DOHH2 (cell line): ENCODE measurements at regions not wholly inside any gene's neighbourhood (a gene's known extent, or its start where the extent isn't known, plus 50 kb on each side); places are given as distances from the start of the nearest gene placed in this dataset.
A peak's percentile ranks its signal among the peaks of the same experiment; 100 is the strongest.
"Not testable (repeated sequence)": the region's sequence is repeated elsewhere in the genome, so short reads cannot be mapped to it uniquely, and the experiment has no call there.

Source experiments
- H3F3A ChIP-seq: fragments of 200-600 bp; sonication (generic), shearing (Covaris generic); 2 replicates; pipeline ENCODE4 v1.6.0; 2016; ENCODE audit warnings: antibody characterized with exemption, mild to moderate bottlenecking; ENCODE audit not compliant: control insufficient read depth, insufficient read depth
- H3K27ac ChIP-seq: fragments of 200-600 bp; sonication (generic); 2 replicates; pipeline ENCODE4 v1.5.1; 2014; ENCODE audit warnings: low read depth, mild to moderate bottlenecking, low read length, moderate library complexity
- H3K27me3 ChIP-seq: fragments of 200-600 bp; sonication (generic); 2 replicates; pipeline ENCODE4 v1.6.1; 2014; ENCODE audit warnings: mild to moderate bottlenecking, low read length, mixed read lengths; ENCODE audit not compliant: control insufficient read depth
- H3K36me3 ChIP-seq: fragments of 200-600 bp; sonication (generic); 2 replicates; pipeline ENCODE4 v1.6.1; 2014; ENCODE audit warnings: mild to moderate bottlenecking, low read length, moderate library complexity, mixed read lengths; ENCODE audit not compliant: control insufficient read depth
- H3K4me1 ChIP-seq: fragments of 200-600 bp; sonication (generic); 2 replicates; pipeline ENCODE4 v1.6.1; 2014; ENCODE audit warnings: mild to moderate bottlenecking, low read length, mixed read lengths; ENCODE audit not compliant: control insufficient read depth
- H3K4me2 ChIP-seq: fragments of 200-600 bp; sonication (generic); 2 replicates; pipeline ENCODE4 v1.6.0; 2014; ENCODE audit warnings: mild to moderate bottlenecking, low read length, moderate library complexity
- H3K4me3 ChIP-seq: fragments of 200-600 bp; sonication (generic); 2 replicates; pipeline ENCODE4 v1.5.1; 2014; ENCODE audit warnings: mild to moderate bottlenecking, low read length, mixed read lengths
- H3K79me2 ChIP-seq: fragments of 200-600 bp; sonication (generic); 2 replicates; pipeline ENCODE4 v1.6.1; 2014; ENCODE audit warnings: mild to moderate bottlenecking, low read length, mixed read lengths; ENCODE audit not compliant: control insufficient read depth
- H3K9me2 ChIP-seq: fragments of 200-600 bp; sonication (generic); replicated peaks from 2 replicates; pipeline ENCODE4 v1.6.1; 2014; ENCODE audit warnings: mild to moderate bottlenecking, low read length, mixed read lengths; ENCODE audit not compliant: control insufficient read depth
- H3K9me3 ChIP-seq: fragments of 200-600 bp; sonication (generic); 2 replicates; pipeline ENCODE4 v1.6.1; 2014; ENCODE audit warnings: antibody characterized with exemption, low read length, mixed read lengths; ENCODE audit not compliant: control insufficient read depth, insufficient read depth
- H4K20me1 ChIP-seq: fragments of 200-600 bp; sonication (generic); 2 replicates; pipeline ENCODE4 v1.6.0; 2014; ENCODE audit warnings: low read depth, mild to moderate bottlenecking, antibody characterized with exemption, low read length, moderate library complexity; ENCODE audit not compliant: control insufficient read depth, insufficient read depth
- EZH2phosphoT487 ChIP-seq: fragments of 200-600 bp; sonication (generic); IDR thresholded peaks from 2 replicates; pipeline ENCODE4 v1.6.1; 2017; ENCODE audit warnings: borderline replicate concordance, mild to moderate bottlenecking, antibody characterized with exemption, low read length, moderate library complexity, mixed read lengths
- TF ChIP-seq, protein P1 (sequence below): fragments of 200-600 bp; sonication (generic); IDR thresholded peaks from one replicate; pipeline ENCODE4 v1.5.1; 2014; ENCODE audit warnings: antibody characterized with exemption, mild to moderate bottlenecking, low read depth, low read length; ENCODE audit not compliant: poor library complexity, severe bottlenecking

DNA sequence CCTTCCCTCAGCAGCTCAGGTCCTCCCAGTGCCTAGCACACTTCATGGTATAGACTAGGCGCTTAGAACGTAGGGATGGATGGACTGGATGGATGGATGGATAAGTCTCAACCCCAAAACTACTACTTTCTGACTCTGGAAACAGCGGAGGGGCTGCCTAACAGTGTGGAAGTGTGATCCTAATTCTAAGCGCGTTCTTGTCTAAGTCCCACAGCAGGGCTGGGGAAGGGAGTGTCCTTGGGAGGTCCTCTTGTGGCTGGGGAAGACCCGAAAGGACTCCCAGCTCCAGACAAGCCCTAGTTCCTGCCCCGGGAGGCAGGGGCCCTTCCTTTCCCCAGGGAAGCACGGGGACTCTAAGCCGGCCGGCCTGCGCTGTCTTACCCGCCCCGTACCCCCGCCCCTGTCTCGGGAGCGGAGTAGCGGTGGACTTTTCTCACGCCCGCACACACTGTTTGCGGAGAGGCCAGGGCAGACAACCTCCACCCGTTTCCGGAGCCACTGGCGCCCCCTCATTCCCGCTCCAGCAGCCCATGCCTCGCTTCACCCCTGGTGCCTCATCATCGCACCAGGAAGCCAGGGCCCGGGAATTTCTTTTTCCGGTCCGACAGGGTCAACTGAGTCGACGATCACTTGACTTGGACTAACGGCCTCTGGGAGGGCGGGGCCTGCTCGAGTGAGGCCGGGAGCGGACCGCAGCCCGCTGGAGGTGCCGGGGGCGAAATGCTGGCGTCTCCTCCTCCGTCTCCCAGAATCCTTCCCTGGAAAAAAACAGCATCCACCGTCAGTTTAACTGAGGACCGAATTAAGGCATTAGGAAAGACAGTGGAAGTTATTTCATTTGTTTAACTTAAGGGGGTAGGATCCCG, 133.3 kb downstream of the TBC1D2B start:
- no peak overlapping the region for H3K27ac ChIP-seq
- TF ChIP-seq, protein P1, sequence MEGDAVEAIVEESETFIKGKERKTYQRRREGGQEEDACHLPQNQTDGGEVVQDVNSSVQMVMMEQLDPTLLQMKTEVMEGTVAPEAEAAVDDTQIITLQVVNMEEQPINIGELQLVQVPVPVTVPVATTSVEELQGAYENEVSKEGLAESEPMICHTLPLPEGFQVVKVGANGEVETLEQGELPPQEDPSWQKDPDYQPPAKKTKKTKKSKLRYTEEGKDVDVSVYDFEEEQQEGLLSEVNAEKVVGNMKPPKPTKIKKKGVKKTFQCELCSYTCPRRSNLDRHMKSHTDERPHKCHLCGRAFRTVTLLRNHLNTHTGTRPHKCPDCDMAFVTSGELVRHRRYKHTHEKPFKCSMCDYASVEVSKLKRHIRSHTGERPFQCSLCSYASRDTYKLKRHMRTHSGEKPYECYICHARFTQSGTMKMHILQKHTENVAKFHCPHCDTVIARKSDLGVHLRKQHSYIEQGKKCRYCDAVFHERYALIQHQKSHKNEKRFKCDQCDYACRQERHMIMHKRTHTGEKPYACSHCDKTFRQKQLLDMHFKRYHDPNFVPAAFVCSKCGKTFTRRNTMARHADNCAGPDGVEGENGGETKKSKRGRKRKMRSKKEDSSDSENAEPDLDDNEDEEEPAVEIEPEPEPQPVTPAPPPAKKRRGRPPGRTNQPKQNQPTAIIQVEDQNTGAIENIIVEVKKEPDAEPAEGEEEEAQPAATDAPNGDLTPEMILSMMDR, result no peak
- no peak for TF ChIP-seq EZH2phosphoT487
- H3K9me2 ChIP-seq, result no peaks in the 10 kb centered on the region
- H3F3A ChIP-seq, result no peaks in the 10 kb centered on the region
- peak overlapping the region; percentile 36 for H3K4me2 ChIP-seq
- H3K36me3 ChIP-seq, result no peaks in the 10 kb centered on the region
- peaks cover 15% of the 10 kb centered on the region for H3K27me3 ChIP-seq
- no peaks in the 10 kb centered on the region for H3K9me3 ChIP-seq
- H3K4me3 ChIP-seq, result peak overlapping the region; percentile 34
- H3K79me2 ChIP-seq, result no peaks in the 10 kb centered on the region
- no peaks in the 10 kb centered on the region for H4K20me1 ChIP-seq
- no peaks in the 10 kb centered on the region for H3K4me1 ChIP-seq

DNA sequence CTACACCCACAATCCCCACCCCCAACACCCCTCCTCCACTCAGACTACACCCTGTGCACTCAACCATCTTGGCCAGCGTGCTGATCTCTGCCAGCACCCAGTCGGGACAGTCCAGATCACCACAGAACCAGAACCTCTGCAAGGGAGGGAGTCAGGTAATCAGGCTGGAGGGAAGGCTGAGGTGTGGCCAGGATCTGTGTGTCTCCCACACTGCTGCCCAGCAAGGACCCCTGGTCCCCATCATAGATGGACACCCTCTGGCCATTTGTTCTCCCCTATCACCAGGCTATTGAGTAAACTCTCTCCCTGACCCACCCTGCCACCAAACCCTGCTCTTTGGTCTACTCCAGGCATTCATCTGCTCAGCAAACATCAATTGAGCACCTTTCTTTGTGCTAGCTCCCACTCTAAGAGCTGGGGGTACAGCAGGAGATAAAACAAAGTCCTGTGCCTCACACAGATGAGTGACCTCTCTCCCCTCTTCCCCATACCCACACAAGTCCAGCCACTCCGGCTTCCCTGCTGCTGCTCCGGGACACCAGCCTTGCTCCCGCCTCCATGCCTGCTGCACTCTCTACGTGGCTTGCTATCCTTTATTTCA, 134.8 kb downstream of the TBC1D2B start:
- H3K4me3 ChIP-seq, result no peak overlapping the region
- H4K20me1 ChIP-seq, result no peaks in the 10 kb centered on the region
- H3K79me2 ChIP-seq, result no peaks in the 10 kb centered on the region
- TF ChIP-seq EZH2phosphoT487, result no peak
- TF ChIP-seq, protein P1, result no peak
- H3K27me3 ChIP-seq, result peaks cover 15% of the 10 kb centered on the region
- no peaks in the 10 kb centered on the region for H3K4me1 ChIP-seq
- H3K36me3 ChIP-seq, result no peaks in the 10 kb centered on the region
- H3K9me3 ChIP-seq, result no peaks in the 10 kb centered on the region
- no peaks in the 10 kb centered on the region for H3F3A ChIP-seq
- H3K27ac ChIP-seq, result no peak overlapping the region
- H3K4me2 ChIP-seq, result no peak overlapping the region
- no peaks in the 10 kb centered on the region for H3K9me2 ChIP-seq

DNA sequence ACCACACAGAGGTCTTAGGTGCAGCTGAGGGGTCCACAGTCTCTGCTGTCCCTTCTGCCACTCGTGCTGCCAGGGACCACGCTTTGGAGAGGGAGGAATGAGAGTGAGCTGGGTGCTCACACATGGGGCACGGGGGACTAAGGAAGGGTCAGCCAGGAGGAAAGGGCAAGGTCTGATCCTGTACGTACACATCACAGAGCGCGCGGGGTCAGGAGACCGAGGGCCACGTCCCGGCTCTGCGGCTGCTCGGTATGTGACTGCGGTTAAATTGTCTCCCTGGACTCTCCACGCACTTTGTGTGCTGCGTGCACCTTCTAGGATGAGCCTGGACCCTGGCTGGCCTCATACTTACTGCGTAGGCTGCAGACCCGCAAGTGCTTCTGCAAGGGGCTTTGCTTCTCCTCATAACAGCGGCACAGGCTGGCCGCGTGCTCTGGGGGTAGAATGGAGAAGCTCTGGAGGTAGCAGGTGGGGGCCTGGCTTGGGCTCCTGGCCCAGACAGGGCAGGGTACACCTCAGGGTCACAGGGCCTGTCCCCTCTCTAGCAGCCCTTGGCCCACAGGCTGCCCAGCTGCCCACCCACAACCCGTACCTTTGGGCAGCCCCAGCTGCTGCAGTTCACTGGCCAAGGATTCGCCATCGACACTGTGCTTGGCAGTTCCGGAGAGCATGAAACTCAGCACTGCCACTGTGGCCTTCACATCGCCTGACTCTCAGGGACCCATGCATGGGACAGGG, 136.3 kb downstream of the TBC1D2B start:
- not testable (repeated sequence) for H3K36me3 ChIP-seq, H3K27ac ChIP-seq, H3K4me2 ChIP-seq, H3K9me3 ChIP-seq, H4K20me1 ChIP-seq, H3K9me2 ChIP-seq, H3F3A ChIP-seq, H3K4me1 ChIP-seq, H3K79me2 ChIP-seq, H3K4me3 ChIP-seq
- H3K27me3 ChIP-seq, result peaks cover 15% of the 10 kb centered on the region
